Stimulated activated CD4-positive, alpha-beta T cell treated with anti-CD3 and anti-CD28 coated beads, Interleukin-2, amount 100 ng/mL, for 24 hours (primary cell): ENCODE measurements at regions not wholly inside any gene's neighbourhood (a gene's known extent, or its start where the extent isn't known, plus 50 kb on each side); places are given as distances from the start of the nearest gene placed in this dataset.
A peak's percentile ranks its signal among the peaks of the same experiment; 100 is the strongest.
"Not testable (repeated sequence)": the region's sequence is repeated elsewhere in the genome, so short reads cannot be mapped to it uniquely, and the experiment has no call there.

Source experiments
- DNase-seq, 2 donors: peaks; one replicate each; pipeline ENCODE4 v3.0.0-alpha.2; 2020

- no peak for DNase-seq
Observed at GRCh38 chr6:26235302-26235670, 129.7 kb upstream of the BTN3A2 start.

GRCh38 chr6:26239415-26239814 is 125.6 kb upstream of the BTN3A2 start:
- not testable (repeated sequence) for DNase-seq

- peak; percentile 62 to 71 for DNase-seq
Observed at GRCh38 chr6:26240157-26241032, 124.6 kb upstream of the BTN3A2 start.

GRCh38 chr6:26241033-26241895 is 123.7 kb upstream of the BTN3A2 start:
- peak; percentile 50 to 69 for DNase-seq

- DNase-seq, result no peak
Observed at GRCh38 chr6:26243132-26243531, 121.9 kb upstream of the BTN3A2 start.

- no peak for DNase-seq
Observed at GRCh38 chr6:26243752-26244151, 121.2 kb upstream of the BTN3A2 start.

GRCh38 chr6:26246058-26246457 is 118.9 kb upstream of the BTN3A2 start:
- DNase-seq, result no peak

GRCh38 chr6:26246553-26246952 is 118.4 kb upstream of the BTN3A2 start:
- DNase-seq, result no peak

- DNase-seq, result no peak
Observed at GRCh38 chr6:26249707-26249956, 115.4 kb upstream of the BTN3A2 start.

GRCh38 chr6:26249957-26250697 is 114.9 kb upstream of the BTN3A2 start:
- peak; percentile 64 to 70 for DNase-seq

GRCh38 chr6:26250698-26251044 is 114.3 kb upstream of the BTN3A2 start:
- DNase-seq, result peak in 1 of 2 donors; percentile 30

GRCh38 chr6:26251354-26252076 is 113.5 kb upstream of the BTN3A2 start:
- DNase-seq, result peak; percentile 51 to 71

GRCh38 chr6:26252077-26252472 is 112.9 kb upstream of the BTN3A2 start:
- no peak for DNase-seq

GRCh38 chr6:26254724-26255123 is 110.3 kb upstream of the BTN3A2 start:
- DNase-seq, result no peak

GRCh38 chr6:26257272-26257671 is 107.7 kb upstream of the BTN3A2 start:
- DNase-seq, result no peak

GRCh38 chr6:26258212-26258977 is 106.6 kb upstream of the BTN3A2 start:
- no peak for DNase-seq

GRCh38 chr6:26260110-26260637 is 104.8 kb upstream of the BTN3A2 start:
- DNase-seq, result no peak

GRCh38 chr6:26260725-26261490 is 104.1 kb upstream of the BTN3A2 start:
- DNase-seq, result no peak

GRCh38 chr6:26264547-26264946 is 100.5 kb upstream of the BTN3A2 start:
- no peak for DNase-seq

GRCh38 chr6:26267083-26267589 is 97.9 kb upstream of the BTN3A2 start:
- DNase-seq, result no peak
